GM12878 (cell line): ENCODE measurements at regions not wholly inside any gene's neighbourhood (a gene's known extent, or its start where the extent isn't known, plus 50 kb on each side); places are given as distances from the start of the nearest gene placed in this dataset.

Experiments used
- ASH2L ChIP-seq: fragments of 300-600, 200-600 bp; sonication (generic); IDR thresholded peaks from 2 replicates; pipeline ENCODE4 v1.6.1; 2017; ENCODE audit warnings: low read depth, mild to moderate bottlenecking, borderline replicate concordance
- POLR2AphosphoS5 ChIP-seq: IDR thresholded peaks from 2 replicates; pipeline ENCODE4 v1.6.1; 2011; ENCODE audit warnings: mild to moderate bottlenecking, low read length, inconsistent platforms
- SREBF2 ChIP-seq: IDR thresholded peaks from 2 replicates; pipeline ENCODE4 v1.6.1; 2012; ENCODE audit warnings: mild to moderate bottlenecking, low read length
- TAF1 ChIP-seq: IDR thresholded peaks from 2 replicates; pipeline ENCODE4 v1.6.1; 2011; ENCODE audit warnings: mild to moderate bottlenecking, low read depth, low read length, borderline replicate concordance

GRCh38 chr5:62065050-62065449, 241.0 kb upstream of the KIF2A start:
- TF ChIP-seq SREBF2 (no peak), ASH2L (no peak), TAF1 (no peak), POLR2AphosphoS5 (no peak)
